ENCODE measurements at regions not wholly inside any gene's neighbourhood (a gene's known extent, or its start where the extent isn't known, plus 50 kb on each side); places are given as distances from the start of the nearest gene placed in this dataset.

- H3K4me1 ChIP-seq (ENCODE audit: low read length) = no peaks in the 10 kb centered on the region
- no peak overlapping the region for H2AFZ ChIP-seq (ENCODE audit: low read depth, low read length)
- H3K27ac ChIP-seq (ENCODE audit: low read length) = no peak overlapping the region
- H3K9ac ChIP-seq (ENCODE audit: low read length) = no peak overlapping the region
- no peaks in the 10 kb centered on the region for H3K27me3 ChIP-seq (ENCODE audit: low read depth, low read length)
- H3K9me3 ChIP-seq (ENCODE audit: insufficient read depth, low read length) = no peaks in the 10 kb centered on the region
- no peaks in the 10 kb centered on the region for H3K36me3 ChIP-seq (replicated peaks; ENCODE audit: low read depth, low read length)
- no peaks in the 10 kb centered on the region for H4K20me1 ChIP-seq (ENCODE audit: insufficient read depth, low read length)
- no peak overlapping the region for H3K4me2 ChIP-seq (ENCODE audit: low read length)
- H3K79me2 ChIP-seq (ENCODE audit: low read length) = no peaks in the 10 kb centered on the region
- TF ChIP-seq EZH2phosphoT487 (IDR thresholded peaks at IDR 0.05; ENCODE audit: low read depth) = no peak
- TF ChIP-seq CTCF (IDR thresholded peaks at IDR 0.05; ENCODE audit: low read depth, low read length) = no peak
- H3K4me3 ChIP-seq (ENCODE audit: low read length) = no peak overlapping the region
These were observed 250.7 kb downstream of the KCTD12 start for GRCh38 chr13:76635232-76636230.

GRCh38 chr13:76634431-76635191 is 251.6 kb downstream of the KCTD12 start:
- TF ChIP-seq CTCF (IDR thresholded peaks at IDR 0.05; ENCODE audit: low read depth, low read length) (no peak), EZH2phosphoT487 (IDR thresholded peaks at IDR 0.05; ENCODE audit: low read depth) (no peak)
- H3K4me3 ChIP-seq (ENCODE audit: low read length) = no peak overlapping the region
- H3K4me2 ChIP-seq (ENCODE audit: low read length) = no peak overlapping the region
- no peaks in the 10 kb centered on the region for H3K27me3 ChIP-seq (ENCODE audit: low read depth, low read length)
- no peaks in the 10 kb centered on the region for H3K9me3 ChIP-seq (ENCODE audit: insufficient read depth, low read length)
- no peaks in the 10 kb centered on the region for H3K79me2 ChIP-seq (ENCODE audit: low read length)
- H3K4me1 ChIP-seq (ENCODE audit: low read length) = no peaks in the 10 kb centered on the region
- H3K27ac ChIP-seq (ENCODE audit: low read length) = no peak overlapping the region
- no peaks in the 10 kb centered on the region for H4K20me1 ChIP-seq (ENCODE audit: insufficient read depth, low read length)
- H3K36me3 ChIP-seq (replicated peaks; ENCODE audit: low read depth, low read length) = no peaks in the 10 kb centered on the region
- no peak overlapping the region for H3K9ac ChIP-seq (ENCODE audit: low read length)
- no peak overlapping the region for H2AFZ ChIP-seq (ENCODE audit: low read depth, low read length)

- no peaks in the 10 kb centered on the region for H3K36me3 ChIP-seq (replicated peaks; ENCODE audit: low read depth, low read length)
- H3K27me3 ChIP-seq (ENCODE audit: low read depth, low read length) = no peaks in the 10 kb centered on the region
- H3K4me2 ChIP-seq (ENCODE audit: low read length) = no peak overlapping the region
- H3K9ac ChIP-seq (ENCODE audit: low read length) = no peak overlapping the region
- H4K20me1 ChIP-seq (ENCODE audit: insufficient read depth, low read length) = no peaks in the 10 kb centered on the region
- H3K4me3 ChIP-seq (ENCODE audit: low read length) = no peak overlapping the region
- TF ChIP-seq CTCF (IDR thresholded peaks at IDR 0.05; ENCODE audit: low read depth, low read length) (no peak), EZH2phosphoT487 (IDR thresholded peaks at IDR 0.05; ENCODE audit: low read depth) (no peak)
- no peaks in the 10 kb centered on the region for H3K4me1 ChIP-seq (ENCODE audit: low read length)
- H2AFZ ChIP-seq (ENCODE audit: low read depth, low read length) = no peak overlapping the region
- H3K79me2 ChIP-seq (ENCODE audit: low read length) = no peaks in the 10 kb centered on the region
- no peak overlapping the region for H3K27ac ChIP-seq (ENCODE audit: low read length)
- H3K9me3 ChIP-seq (ENCODE audit: insufficient read depth, low read length) = no peaks in the 10 kb centered on the region
These were observed 253.7 kb downstream of the KCTD12 start for GRCh38 chr13:76632401-76633044.
